GM10266 (cell line): ENCODE measurements at regions not wholly inside any gene's neighbourhood (a gene's known extent, or its start where the extent isn't known, plus 50 kb on each side); places are given as distances from the start of the nearest gene placed in this dataset.

Experiments used
- DNase-seq: peaks from one replicate; pipeline ENCODE4 v3.0.0; 2012; ENCODE audit errors: extremely low spot score
- CTCF ChIP-seq: IDR thresholded peaks from 2 replicates; pipeline ENCODE4 v1.5.1; 2012; ENCODE audit warnings: mild to moderate bottlenecking, low read depth; ENCODE audit not compliant: control insufficient read depth, insufficient read depth; ENCODE audit errors: missing control alignments

- TF ChIP-seq CTCF, result no peak
- no peak for DNase-seq
These were observed 166.8 kb downstream of the IBTK start for GRCh38 chr6:82080767-82081166.

GRCh38 chr6:82078286-82078908 lies 169.1 kb downstream of the IBTK start:
- no peak for TF ChIP-seq CTCF
- DNase-seq, result no peak

- TF ChIP-seq CTCF, result no peak
- no peak for DNase-seq
These were observed 170.6 kb downstream of the IBTK start for GRCh38 chr6:82076916-82077315.

- TF ChIP-seq CTCF, result no peak
- DNase-seq, result no peak
These were observed 173.0 kb downstream of the IBTK start for GRCh38 chr6:82074556-82074955.

GRCh38 chr6:82073484-82073883 lies 174.1 kb downstream of the IBTK start:
- no peak for DNase-seq
- no peak for TF ChIP-seq CTCF

GRCh38 chr6:82072751-82073150 lies 174.8 kb downstream of the IBTK start:
- no peak for TF ChIP-seq CTCF
- DNase-seq, result no peak

- TF ChIP-seq CTCF, result no peak
- no peak for DNase-seq
These were observed 175.4 kb downstream of the IBTK start for GRCh38 chr6:82072121-82072521.
